HG02938 (cell line): ENCODE measurements at regions not wholly inside any gene's neighbourhood (a gene's known extent, or its start where the extent isn't known, plus 50 kb on each side); places are given as distances from the start of the nearest gene placed in this dataset.

Source experiments
- ATAC-seq: cut with Tn5 transposase; IDR thresholded peaks from one replicate; pipeline ENCODE4 v1.9.1; 2021; ENCODE audit warnings: mild to moderate bottlenecking, moderate library complexity; ENCODE audit not compliant: unreplicated experiment

DNA sequence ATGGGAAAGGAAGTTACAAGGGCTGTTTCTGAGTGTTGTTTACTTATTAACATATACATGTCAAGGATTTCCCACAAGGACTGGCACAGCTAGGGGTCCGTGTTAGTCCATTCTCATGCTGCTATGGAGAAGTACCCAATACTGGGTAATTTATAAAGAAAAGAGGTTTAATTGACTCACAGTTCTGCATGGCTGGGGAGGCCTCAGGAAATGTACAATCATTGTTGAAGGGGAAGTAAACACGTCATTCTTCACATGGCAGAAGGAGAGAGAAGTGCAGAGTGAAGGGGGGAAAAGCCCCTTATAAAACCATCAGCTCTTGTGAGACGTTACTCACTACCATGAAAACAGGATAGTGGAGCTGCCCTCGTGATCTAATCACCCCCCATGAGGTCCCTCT, 128.9 kb upstream of the CELF4 start:
- ATAC-seq = no peak

- no peak for ATAC-seq
Observed at GRCh38 chr18:37691162-37691561, 125.6 kb upstream of the CELF4 start.

GRCh38 chr18:37689841-37690240, 124.2 kb upstream of the CELF4 start:
- ATAC-seq = no peak

DNA sequence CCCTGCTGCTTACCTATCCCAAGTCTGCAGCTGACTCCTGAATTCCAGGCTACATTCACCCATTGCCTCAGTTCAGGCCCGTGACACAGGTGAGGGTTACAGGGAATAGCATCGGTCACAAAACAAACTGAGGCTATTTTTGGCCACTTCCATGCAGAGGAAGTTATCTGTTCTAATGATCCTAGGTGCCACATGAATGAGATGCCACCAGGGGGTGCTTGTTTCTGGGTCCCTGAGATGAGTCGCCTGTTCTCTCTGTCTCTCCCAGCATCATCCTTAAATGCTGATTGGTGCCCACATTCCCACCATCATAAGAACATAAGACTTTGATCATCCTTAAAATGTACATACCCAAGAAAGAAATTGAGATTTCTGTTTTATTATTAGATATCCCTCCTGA, 119.0 kb upstream of the CELF4 start:
- no peak for ATAC-seq

DNA sequence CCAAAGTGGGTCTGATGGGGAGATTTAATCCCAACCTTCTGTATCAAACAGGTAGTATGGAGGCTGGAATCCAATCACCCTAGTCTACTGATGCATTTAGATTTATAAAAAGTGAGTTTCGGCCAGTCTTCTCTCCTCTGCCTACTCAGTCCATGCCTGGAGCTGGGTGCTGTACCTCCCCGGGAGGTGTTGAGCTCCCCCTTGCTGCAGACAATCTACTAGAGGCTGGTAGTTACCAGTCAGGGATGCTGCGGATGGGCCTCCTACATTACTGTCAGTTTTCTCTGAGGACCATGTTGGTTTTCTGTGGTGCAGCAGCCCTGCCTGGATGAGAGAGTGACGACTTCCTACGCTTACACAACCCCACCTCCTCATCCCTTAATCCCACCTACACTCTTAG, 118.6 kb upstream of the CELF4 start:
- no peak for ATAC-seq

DNA sequence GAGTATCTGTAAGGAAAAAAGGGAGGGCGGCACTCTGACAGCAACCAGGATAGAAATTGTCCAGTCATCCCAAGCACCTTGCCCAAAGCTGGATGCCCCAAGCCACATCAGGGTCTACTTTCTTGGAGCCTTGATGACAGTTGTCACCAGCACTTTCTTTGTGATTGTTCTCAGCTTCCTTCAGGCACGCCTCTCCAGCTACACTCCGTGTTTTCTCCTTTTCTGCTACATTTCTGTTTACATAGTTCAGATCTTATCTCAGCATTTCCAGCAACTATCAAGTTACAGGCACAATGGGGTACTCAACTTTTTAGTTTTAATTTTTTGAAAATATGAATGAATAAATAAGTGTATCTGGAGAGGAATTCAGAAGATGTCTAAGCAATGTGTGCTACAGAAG, 115.3 kb upstream of the CELF4 start:
- ATAC-seq = no peak

GRCh38 chr18:37676276-37676675, 110.7 kb upstream of the CELF4 start:
- no peak for ATAC-seq

DNA sequence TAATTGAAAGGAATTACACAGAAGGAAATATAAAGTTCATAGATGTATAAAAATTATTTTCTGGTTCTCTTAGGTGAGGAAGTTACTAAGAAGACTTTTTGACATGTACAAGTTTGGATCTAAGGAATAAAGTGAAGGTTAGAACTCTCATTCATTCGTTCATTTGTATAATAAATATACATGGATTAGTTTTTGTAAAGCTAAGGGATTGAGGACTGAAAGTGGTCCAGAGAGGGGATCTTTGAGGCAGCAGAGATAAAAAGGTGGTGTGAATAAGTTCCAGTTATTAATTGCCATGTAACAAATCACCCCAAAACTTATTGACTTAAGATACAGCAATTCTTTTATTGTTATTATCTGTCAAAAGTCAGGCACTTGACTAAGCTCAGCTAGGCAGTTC, 110.1 kb upstream of the CELF4 start:
- no peak for ATAC-seq

DNA sequence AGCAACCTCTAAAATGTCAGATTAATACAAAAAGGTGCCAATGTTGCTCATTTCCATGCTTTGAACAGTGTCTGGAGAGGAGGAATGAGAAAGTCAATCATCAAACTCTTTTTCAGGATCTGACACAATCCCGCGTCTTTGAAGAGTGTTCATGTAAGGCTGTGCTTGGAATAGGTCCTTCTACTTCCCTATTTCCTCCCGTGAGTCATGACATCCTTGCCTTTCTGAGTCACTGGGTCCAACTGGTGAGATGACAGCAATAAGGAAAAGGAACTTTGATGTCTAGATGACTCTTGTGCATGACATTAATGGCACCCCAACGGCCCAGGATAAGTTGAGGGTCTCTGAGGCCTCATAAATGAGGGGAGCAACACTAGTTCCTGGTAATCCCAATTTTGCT, 109.0 kb upstream of the CELF4 start:
- no peak for ATAC-seq

GRCh38 chr18:37673671-37674070, 108.1 kb upstream of the CELF4 start:
- no peak for ATAC-seq

DNA sequence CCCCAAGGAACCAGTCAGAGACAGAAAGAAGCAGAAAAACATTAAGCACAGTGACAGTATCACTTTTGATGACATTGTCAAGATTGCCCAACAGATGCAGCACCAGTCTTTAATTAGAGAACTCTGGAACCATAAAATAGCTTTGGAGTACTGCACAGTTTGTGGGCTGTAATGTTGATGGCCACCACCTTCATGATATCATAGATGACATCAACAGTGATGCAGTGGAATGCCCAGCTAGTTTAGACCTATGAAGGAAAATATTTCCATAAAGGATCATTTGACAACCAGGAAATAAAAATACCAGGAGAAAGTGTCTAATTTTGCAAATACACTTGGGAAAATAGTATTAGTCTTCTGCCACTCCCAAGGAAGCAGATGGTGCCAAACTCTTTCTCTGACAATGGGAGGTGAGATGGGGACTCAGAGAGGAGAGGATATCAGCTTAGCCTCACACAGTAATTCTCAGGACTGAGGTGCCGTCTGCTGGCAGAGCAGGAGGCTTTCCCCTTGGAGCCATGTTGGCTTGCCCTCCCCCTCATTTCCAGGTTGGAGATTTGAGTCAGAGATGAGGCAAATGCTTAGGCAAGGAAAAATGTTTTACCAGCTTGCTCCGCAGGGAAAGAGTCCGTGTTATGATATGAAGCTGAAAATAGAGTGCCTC, 107.5 kb upstream of the CELF4 start:
- ATAC-seq = no peak

- ATAC-seq = no peak
Observed at GRCh38 chr18:37672001-37672400, 106.4 kb upstream of the CELF4 start.

DNA sequence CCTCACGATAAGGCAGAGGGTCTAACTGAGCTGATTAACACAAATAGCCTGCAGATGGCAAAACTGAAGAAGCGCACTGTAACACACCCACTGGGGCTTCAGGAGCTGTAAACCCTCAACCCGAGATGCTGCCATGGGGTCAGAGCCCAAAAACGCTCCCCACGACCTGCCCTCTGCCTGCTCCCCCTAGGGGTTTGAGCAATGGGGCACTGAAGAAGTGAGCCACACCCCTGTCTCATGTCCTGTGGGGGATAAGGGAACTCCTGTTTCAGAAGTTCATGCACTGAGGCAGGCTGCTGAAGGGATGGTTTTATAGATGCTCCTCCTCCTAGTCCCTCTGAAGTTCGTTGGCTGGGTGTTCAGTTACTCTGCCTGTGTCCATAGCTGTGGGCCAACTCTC, 105.9 kb upstream of the CELF4 start:
- ATAC-seq = no peak

DNA sequence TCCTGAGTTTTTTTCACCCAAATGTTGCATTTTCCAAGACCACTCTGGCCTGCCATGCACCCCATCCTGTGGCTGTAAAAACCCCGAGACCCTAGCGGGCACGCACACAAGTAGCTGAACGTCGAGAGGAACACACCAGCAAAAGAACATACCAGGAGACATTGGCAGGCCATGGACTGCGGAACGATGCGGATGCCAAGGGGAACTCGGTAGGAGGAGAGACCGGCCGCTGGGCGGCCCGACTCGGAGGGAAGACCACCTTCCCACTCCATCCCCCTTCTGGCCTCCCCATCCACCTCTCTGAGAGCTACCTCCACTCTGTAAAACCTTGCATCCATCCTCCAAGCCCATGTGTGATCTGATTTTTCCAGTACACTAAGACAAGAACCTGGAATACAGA, 105.5 kb upstream of the CELF4 start:
- ATAC-seq = no peak

DNA sequence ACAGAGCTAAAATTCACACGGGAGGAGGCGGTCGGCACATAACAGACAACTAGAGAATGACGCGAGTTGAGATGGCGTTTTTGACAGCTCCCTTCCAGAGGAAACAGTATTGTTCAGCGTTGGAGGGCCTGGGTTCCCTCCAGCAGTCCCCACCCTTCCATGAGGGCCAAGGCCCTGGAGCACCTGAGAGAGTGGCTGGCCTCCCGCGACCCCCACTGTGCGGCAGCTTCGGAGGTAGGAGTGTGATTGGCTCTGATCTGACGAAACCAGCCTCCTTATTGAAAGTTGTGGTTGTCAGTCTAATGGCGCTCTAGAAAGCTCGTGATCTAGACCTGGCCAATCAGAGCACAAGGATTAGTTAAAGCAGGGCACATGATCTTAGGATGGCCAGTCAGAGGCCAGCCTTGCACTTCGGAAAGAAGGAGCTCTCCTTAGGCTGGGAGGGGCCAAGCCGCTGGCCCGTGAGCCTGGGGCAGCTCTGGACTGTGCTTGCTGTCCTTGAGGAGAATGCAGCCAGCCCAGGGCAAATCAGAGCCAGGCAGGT, 104.5 kb upstream of the CELF4 start:
- ATAC-seq = no peak

DNA sequence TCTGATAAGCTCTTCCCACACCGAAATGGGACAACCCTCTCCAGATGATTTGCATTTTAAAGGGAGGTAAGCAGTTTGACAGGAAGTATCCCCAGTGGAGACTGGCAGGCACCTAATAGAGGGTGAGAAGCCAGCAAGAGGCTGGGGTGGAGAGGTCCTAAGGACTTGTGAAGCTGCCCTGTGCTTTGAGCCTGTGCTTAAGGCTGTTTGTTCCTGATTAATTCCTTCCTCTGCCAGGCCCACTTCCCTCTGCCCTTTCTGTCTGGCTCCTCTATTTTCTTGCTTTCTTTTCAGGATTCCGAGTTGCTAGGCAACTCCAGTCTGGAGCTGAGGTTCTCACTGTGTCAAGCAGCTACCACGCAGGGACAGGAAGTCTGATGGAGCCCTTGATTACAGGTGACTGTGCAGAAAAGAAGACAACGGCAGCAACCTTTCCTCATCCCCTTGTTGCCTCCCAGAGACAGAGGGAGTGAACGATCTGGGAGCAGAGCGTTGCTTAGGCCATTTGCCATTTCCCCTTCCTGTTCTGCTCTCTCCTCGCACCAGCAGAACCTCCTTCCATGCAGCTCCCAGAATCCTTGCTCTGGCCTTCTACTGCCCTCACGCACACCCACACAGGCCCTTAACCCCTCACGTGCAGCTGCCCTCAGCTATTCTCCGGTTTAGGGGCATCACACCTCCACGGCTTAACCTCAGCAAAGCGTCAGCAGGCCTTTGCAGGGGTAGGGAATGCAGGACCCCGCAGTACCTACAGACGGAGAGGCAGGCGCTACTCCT, 103.6 kb upstream of the CELF4 start:
- no peak for ATAC-seq

DNA sequence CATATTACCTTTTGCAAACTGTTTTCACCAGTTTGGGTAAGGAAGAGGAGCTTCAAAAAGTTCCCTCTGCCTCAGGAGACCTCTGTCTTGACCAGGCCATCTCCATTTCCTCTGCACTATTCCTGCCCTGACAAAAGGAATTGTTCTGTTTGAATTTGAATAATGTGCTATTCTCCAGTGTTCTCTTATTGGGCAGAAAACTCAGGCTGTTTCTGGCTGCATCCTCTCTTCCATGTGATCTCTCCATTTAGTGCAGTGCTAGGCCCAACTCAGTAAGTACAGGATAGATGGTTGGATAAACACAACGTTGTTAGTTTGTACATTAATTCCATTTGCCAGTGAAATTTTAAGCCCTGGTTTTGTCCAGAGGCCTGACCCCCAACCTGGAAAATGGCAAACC, 102.2 kb upstream of the CELF4 start:
- ATAC-seq = no peak

DNA sequence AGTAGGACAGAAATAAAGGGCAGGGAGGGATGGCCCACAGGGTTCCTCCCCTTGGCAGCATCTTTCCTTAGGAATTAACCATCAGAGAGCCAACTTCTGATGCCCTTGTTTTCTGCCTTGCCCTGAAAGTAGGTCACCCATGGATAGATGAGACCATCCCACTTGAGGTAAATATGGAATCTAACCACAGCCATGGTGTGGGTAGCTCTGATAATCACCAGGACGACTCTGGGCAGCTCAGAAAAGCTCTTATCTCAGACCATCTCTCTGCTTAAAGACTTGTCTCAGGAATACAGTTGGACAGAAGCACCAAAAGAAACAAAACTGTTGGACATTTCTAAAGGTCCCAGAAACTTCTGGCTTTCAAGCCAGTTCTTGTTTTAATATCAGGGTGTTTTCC, 101.4 kb upstream of the CELF4 start:
- ATAC-seq = no peak

GRCh38 chr18:37666451-37666850, 100.9 kb upstream of the CELF4 start:
- ATAC-seq = no peak

GRCh38 chr18:37665346-37665745, 99.7 kb upstream of the CELF4 start:
- ATAC-seq = no peak

DNA sequence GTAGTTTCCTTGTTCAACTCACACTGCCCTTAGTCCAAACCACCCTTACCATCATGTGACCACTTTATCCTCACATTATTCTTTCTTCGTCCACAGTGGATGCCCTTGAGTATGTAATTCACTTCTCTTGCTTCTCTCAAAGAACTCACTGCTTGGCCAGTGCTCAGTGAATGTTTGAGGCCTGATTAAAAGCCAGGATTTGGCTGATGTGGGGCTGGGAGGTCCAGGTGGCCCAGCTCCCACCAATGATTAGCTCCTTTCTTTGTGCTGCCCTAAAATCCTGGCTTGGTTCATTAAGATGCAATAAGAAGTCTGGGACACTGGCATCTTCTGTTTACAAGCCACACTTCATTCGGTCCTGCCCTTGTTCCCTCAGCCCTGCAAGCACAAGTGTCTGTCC, 97.8 kb upstream of the CELF4 start:
- ATAC-seq = no peak

GRCh38 chr18:37662546-37663339, 97.1 kb upstream of the CELF4 start:
- no peak for ATAC-seq
